ENCODE measurements at regions not wholly inside any gene's neighbourhood (a gene's known extent, or its start where the extent isn't known, plus 50 kb on each side); places are given as distances from the start of the nearest gene placed in this dataset.

- Histone ChIP-seq H3K36me3 (ENCODE audit: insufficient read depth, low read length) (no peaks in the 10 kb centered on the region), H3K79me2 (ENCODE audit: low read length) (no peaks in the 10 kb centered on the region), H4K20me1 (ENCODE audit: insufficient read depth, low read depth, low read length) (no peaks in the 10 kb centered on the region), H3K4me3 (ENCODE audit: low read length) (no peak overlapping the region), H3K4me1 (ENCODE audit: low read length) (no peaks in the 10 kb centered on the region), H3K27ac (ENCODE audit: low read length) (no peak overlapping the region), H3K27me3 (ENCODE audit: low read length) (no peaks in the 10 kb centered on the region), H3K4me2 (ENCODE audit: low read depth, low read length, poor library complexity, severe bottlenecking) (no peak overlapping the region), H3K9ac (ENCODE audit: low read length) (no peak overlapping the region), H3K9me2 (replicated peaks; ENCODE audit: insufficient read depth, low read length) (no peaks in the 10 kb centered on the region), H3K9me3 (ENCODE audit: low read length) (no peaks in the 10 kb centered on the region), H2AFZ (ENCODE audit: low read length) (no peak overlapping the region)
- no peak for DNase-seq
Observed at GRCh38 chr6:71383476-71383875, 94.9 kb downstream of the OGFRL1 start.

DNA sequence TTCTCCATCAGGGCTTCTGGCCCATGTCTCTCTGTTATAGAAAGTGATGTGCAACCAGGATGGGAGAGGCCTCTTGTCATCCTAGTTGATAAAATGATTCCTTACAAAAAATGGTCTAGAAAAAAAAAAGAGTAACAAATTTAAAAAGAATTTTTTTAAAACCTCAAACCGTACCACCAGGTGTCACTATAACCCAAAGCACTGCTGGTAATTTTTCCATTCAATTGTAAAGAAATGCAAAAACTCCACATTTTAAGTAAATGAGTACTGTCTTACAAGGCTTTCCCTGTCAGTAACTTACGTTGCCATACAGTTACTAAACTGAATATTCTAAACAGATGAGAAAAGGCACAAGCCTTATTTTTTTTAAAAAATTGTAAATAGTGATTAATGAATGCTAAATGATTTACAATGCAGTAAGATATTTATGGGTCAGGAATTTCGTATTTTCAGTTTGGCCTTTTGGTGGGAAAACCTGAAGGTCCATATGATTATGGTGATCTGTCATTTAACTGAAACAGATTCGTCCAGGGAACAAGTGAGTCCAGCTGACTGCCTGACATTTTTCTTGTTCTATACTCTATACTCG is 95.4 kb downstream of the OGFRL1 start:
- Histone ChIP-seq H3K79me2 (ENCODE audit: low read length) (no peaks in the 10 kb centered on the region), H3K27me3 (ENCODE audit: low read length) (no peaks in the 10 kb centered on the region), H3K9me2 (replicated peaks; ENCODE audit: insufficient read depth, low read length) (no peaks in the 10 kb centered on the region), H3K36me3 (ENCODE audit: insufficient read depth, low read length) (no peaks in the 10 kb centered on the region), H4K20me1 (ENCODE audit: insufficient read depth, low read depth, low read length) (no peaks in the 10 kb centered on the region), H3K9ac (ENCODE audit: low read length) (no peak overlapping the region), H3K9me3 (ENCODE audit: low read length) (no peaks in the 10 kb centered on the region), H3K27ac (ENCODE audit: low read length) (no peak overlapping the region), H3K4me1 (ENCODE audit: low read length) (no peaks in the 10 kb centered on the region), H2AFZ (ENCODE audit: low read length) (no peak overlapping the region), H3K4me2 (ENCODE audit: low read depth, low read length, poor library complexity, severe bottlenecking) (no peak overlapping the region), H3K4me3 (ENCODE audit: low read length) (no peak overlapping the region)
- peak; percentile 76 for DNase-seq

- H3K79me2 ChIP-seq (ENCODE audit: low read length) = no peaks in the 10 kb centered on the region
Observed at GRCh38 chr6:71385111-71385822, 96.7 kb downstream of the OGFRL1 start.

GRCh38 chr6:71386215-71386614 is 97.6 kb downstream of the OGFRL1 start:
- Histone ChIP-seq H3K4me3 (ENCODE audit: low read length) (no peak overlapping the region), H3K27me3 (ENCODE audit: low read length) (no peaks in the 10 kb centered on the region), H3K4me1 (ENCODE audit: low read length) (no peaks in the 10 kb centered on the region), H3K36me3 (ENCODE audit: insufficient read depth, low read length) (no peaks in the 10 kb centered on the region), H4K20me1 (ENCODE audit: insufficient read depth, low read depth, low read length) (no peaks in the 10 kb centered on the region), H2AFZ (ENCODE audit: low read length) (no peak overlapping the region), H3K9ac (ENCODE audit: low read length) (no peak overlapping the region), H3K79me2 (ENCODE audit: low read length) (no peaks in the 10 kb centered on the region), H3K9me2 (replicated peaks; ENCODE audit: insufficient read depth, low read length) (no peaks in the 10 kb centered on the region), H3K9me3 (ENCODE audit: low read length) (no peaks in the 10 kb centered on the region), H3K27ac (ENCODE audit: low read length) (no peak overlapping the region), H3K4me2 (ENCODE audit: low read depth, low read length, poor library complexity, severe bottlenecking) (no peak overlapping the region)
- no peak for DNase-seq

More at GRCh38 chr6:71385111-71385822, 96.7 kb downstream of the OGFRL1 start:
- Histone ChIP-seq H3K27ac (ENCODE audit: low read length) (no peak overlapping the region), H3K27me3 (ENCODE audit: low read length) (no peaks in the 10 kb centered on the region), H3K9me3 (ENCODE audit: low read length) (no peaks in the 10 kb centered on the region), H4K20me1 (ENCODE audit: insufficient read depth, low read depth, low read length) (no peaks in the 10 kb centered on the region), H3K36me3 (ENCODE audit: insufficient read depth, low read length) (no peaks in the 10 kb centered on the region), H3K9me2 (replicated peaks; ENCODE audit: insufficient read depth, low read length) (no peaks in the 10 kb centered on the region), H2AFZ (ENCODE audit: low read length) (no peak overlapping the region), H3K4me3 (ENCODE audit: low read length) (no peak overlapping the region), H3K4me2 (ENCODE audit: low read depth, low read length, poor library complexity, severe bottlenecking) (no peak overlapping the region), H3K9ac (ENCODE audit: low read length) (no peak overlapping the region), H3K4me1 (ENCODE audit: low read length) (no peaks in the 10 kb centered on the region)
- no peak for DNase-seq

DNA sequence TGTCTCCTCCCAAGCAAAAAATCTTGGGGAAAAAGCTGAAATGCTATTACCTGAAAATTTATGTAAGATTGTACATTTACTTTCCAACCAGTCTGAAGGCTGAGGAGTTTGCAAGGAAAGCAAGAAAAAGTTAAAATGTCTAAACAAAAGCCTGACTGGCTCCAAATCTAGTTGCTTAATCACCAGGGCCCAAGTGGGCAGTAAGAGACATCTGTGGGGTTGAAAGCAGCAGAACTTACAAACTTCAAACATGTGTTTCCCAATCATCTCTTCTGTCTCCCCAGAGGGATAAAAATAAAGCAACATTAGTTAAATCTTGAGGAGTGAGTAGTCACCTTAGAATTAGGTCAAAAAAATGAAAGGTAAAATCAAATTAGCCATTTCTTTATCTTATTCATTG is 98.6 kb downstream of the OGFRL1 start:
- Histone ChIP-seq H3K79me2 (ENCODE audit: low read length) (no peaks in the 10 kb centered on the region), H3K4me2 (ENCODE audit: low read depth, low read length, poor library complexity, severe bottlenecking) (no peak overlapping the region), H3K4me1 (ENCODE audit: low read length) (no peaks in the 10 kb centered on the region), H3K4me3 (ENCODE audit: low read length) (no peak overlapping the region), H3K27me3 (ENCODE audit: low read length) (no peaks in the 10 kb centered on the region), H3K9me3 (ENCODE audit: low read length) (no peaks in the 10 kb centered on the region), H3K27ac (ENCODE audit: low read length) (no peak overlapping the region), H3K9ac (ENCODE audit: low read length) (no peak overlapping the region), H2AFZ (ENCODE audit: low read length) (no peak overlapping the region), H3K36me3 (ENCODE audit: insufficient read depth, low read length) (no peaks in the 10 kb centered on the region), H3K9me2 (replicated peaks; ENCODE audit: insufficient read depth, low read length) (no peaks in the 10 kb centered on the region), H4K20me1 (ENCODE audit: insufficient read depth, low read depth, low read length) (no peaks in the 10 kb centered on the region)
- DNase-seq = no peak

DNA sequence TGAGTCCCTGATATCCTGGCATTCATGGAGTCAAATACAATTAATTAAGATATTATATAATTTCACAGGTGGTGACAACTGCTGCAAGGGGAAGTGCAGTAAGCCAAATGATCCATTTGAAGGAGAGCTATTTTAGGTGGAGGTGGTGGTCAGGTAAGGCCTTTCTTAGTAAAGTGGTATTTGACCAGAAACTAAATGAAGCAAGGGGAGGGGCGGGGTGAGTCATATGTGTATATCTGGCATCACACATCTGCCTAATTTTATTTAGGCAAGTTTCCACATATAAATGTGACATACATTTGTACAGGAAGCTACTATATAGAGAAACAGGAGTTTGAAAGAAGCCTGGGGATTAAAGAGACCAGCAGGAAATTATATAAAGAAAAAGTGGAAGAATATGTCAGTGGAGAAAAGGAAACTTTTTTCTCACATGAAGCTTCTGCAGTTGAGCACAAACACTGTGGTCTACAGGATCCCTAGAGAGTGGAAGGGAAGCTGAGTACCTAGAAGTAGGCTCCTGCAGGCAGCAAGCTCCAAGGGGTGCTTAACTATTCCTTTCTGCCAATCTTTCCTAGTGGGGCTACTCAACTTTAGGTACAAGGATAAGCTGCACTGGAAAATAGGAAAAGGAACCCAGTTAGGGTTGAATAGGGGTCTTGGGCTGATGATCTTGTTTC is 99.6 kb downstream of the OGFRL1 start:
- H3K36me3 ChIP-seq (ENCODE audit: insufficient read depth, low read length) = no peaks in the 10 kb centered on the region
- H3K27ac ChIP-seq (ENCODE audit: low read length) = no peak overlapping the region
- no peak overlapping the region for H3K9ac ChIP-seq (ENCODE audit: low read length)
- H3K79me2 ChIP-seq (ENCODE audit: low read length) = no peaks in the 10 kb centered on the region
- H3K4me3 ChIP-seq (ENCODE audit: low read length) = no peak overlapping the region
- no peaks in the 10 kb centered on the region for H3K9me3 ChIP-seq (ENCODE audit: low read length)
- no peaks in the 10 kb centered on the region for H3K4me1 ChIP-seq (ENCODE audit: low read length)
- H4K20me1 ChIP-seq (ENCODE audit: insufficient read depth, low read depth, low read length) = no peaks in the 10 kb centered on the region
- no peak overlapping the region for H3K4me2 ChIP-seq (ENCODE audit: low read depth, low read length, poor library complexity, severe bottlenecking)
- H3K9me2 ChIP-seq (replicated peaks; ENCODE audit: insufficient read depth, low read length) = no peaks in the 10 kb centered on the region
- no peak for DNase-seq
- no peaks in the 10 kb centered on the region for H3K27me3 ChIP-seq (ENCODE audit: low read length)
- no peak overlapping the region for H2AFZ ChIP-seq (ENCODE audit: low read length)

DNA sequence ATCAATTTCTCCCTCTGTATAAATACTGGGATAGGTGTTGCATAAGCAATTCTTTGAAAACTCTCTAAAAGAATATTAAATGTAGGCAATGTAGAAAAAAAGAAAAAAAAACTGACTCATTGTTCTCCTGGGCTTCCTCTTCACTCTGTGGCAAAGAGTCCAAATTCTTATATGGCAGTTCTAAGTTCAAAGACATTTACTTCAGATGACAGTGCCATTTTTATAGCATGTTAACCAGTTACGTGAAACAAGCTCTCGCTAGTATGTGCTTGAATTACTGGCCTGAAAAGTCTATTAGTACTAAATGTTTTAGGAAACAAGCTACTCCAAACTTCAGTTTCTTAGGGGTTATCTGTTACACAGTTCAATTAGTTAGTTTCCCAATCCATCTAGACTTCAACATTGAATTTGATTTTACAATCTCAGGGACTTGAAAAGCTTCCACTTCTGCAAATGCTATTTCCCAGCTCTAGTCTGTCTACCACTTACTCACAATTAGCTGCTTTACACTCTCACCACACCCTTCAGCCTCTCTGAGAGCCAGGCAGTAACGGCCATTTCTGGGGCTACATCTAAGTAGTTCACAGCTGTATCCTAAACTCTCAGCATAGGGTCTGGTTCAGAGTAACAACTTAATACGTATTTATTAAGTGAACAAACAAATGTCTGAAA is 100.4 kb downstream of the OGFRL1 start:
- DNase-seq = no peak
- no peaks in the 10 kb centered on the region for H3K36me3 ChIP-seq (ENCODE audit: insufficient read depth, low read length)
- H2AFZ ChIP-seq (ENCODE audit: low read length) = no peak overlapping the region
- H3K9ac ChIP-seq (ENCODE audit: low read length) = no peak overlapping the region
- H3K79me2 ChIP-seq (ENCODE audit: low read length) = no peaks in the 10 kb centered on the region
- no peaks in the 10 kb centered on the region for H3K9me3 ChIP-seq (ENCODE audit: low read length)
- H3K4me1 ChIP-seq (ENCODE audit: low read length) = no peaks in the 10 kb centered on the region
- H3K9me2 ChIP-seq (replicated peaks; ENCODE audit: insufficient read depth, low read length) = no peaks in the 10 kb centered on the region
- H3K27me3 ChIP-seq (ENCODE audit: low read length) = no peaks in the 10 kb centered on the region
- H4K20me1 ChIP-seq (ENCODE audit: insufficient read depth, low read depth, low read length) = no peaks in the 10 kb centered on the region
- H3K4me2 ChIP-seq (ENCODE audit: low read depth, low read length, poor library complexity, severe bottlenecking) = no peak overlapping the region
- no peak overlapping the region for H3K27ac ChIP-seq (ENCODE audit: low read length)
- no peak overlapping the region for H3K4me3 ChIP-seq (ENCODE audit: low read length)

GRCh38 chr6:71391126-71391525 is 102.5 kb downstream of the OGFRL1 start:
- Histone ChIP-seq H3K9me3 (ENCODE audit: low read length) (no peaks in the 10 kb centered on the region), H2AFZ (ENCODE audit: low read length) (no peak overlapping the region), H3K4me1 (ENCODE audit: low read length) (no peaks in the 10 kb centered on the region), H3K27me3 (ENCODE audit: low read length) (no peaks in the 10 kb centered on the region), H4K20me1 (ENCODE audit: insufficient read depth, low read depth, low read length) (no peaks in the 10 kb centered on the region), H3K4me2 (ENCODE audit: low read depth, low read length, poor library complexity, severe bottlenecking) (no peak overlapping the region), H3K36me3 (ENCODE audit: insufficient read depth, low read length) (no peaks in the 10 kb centered on the region), H3K4me3 (ENCODE audit: low read length) (no peak overlapping the region), H3K79me2 (ENCODE audit: low read length) (no peaks in the 10 kb centered on the region), H3K27ac (ENCODE audit: low read length) (no peak overlapping the region), H3K9me2 (replicated peaks; ENCODE audit: insufficient read depth, low read length) (no peaks in the 10 kb centered on the region), H3K9ac (ENCODE audit: low read length) (no peak overlapping the region)
- no peak for DNase-seq

Data from Karpas-422 (cell line).